ENCODE measurements at regions not wholly inside any gene's neighbourhood (a gene's known extent, or its start where the extent isn't known, plus 50 kb on each side); places are given as distances from the start of the nearest gene placed in this dataset.

- TF ChIP-seq CTCF (IDR thresholded peaks at IDR 0.05; ENCODE audit: low read depth, low read length) = no peak
- TF ChIP-seq EZH2phosphoT487 (IDR thresholded peaks at IDR 0.05; ENCODE audit: low read depth) = no peak
Observed at GRCh38 chr5:10870791-10871190, 109.8 kb upstream of the DAP start.

All from OCI-LY3 (cell line).